ENCODE measurements at regions not wholly inside any gene's neighbourhood (a gene's known extent, or its start where the extent isn't known, plus 50 kb on each side); places are given as distances from the start of the nearest gene placed in this dataset.

DNA sequence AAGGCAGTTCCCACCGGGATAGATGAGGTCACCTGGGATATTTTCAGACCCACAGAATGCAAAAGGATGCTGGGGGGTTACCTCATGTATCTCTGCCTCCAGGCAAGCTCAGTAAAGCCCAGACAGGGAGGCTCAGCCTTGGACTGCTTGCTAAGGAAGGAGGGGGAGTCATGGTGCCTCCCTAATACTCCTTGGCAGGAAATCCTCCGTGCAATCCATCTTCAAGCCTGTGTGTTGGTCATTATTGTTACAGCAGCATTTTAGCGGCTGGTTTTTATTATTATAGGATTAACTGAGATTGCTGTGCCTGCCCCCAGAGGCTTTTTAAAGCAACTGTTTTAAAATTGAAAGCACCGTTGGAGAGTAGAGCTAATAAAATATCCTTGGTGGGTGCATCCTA lies 188.5 kb upstream of the UBL3 start:
- WGBS (ENCODE audit: insufficient coverage, low coverage, missing lambda C conversion rate) = 7% methylated on average over 3 of the region's 4 CpGs
- ATAC-seq (no peak), DNase-seq (ENCODE audit: extremely low read depth in 1 of 4, low spot score in 3 of 4) (no peak), FAIRE-seq (no peak)
- intact Hi-C loops (cut with micrococcal nuclease) (no loop called here), in situ Hi-C loops (cut with MboI) (no loop called here)
- Histone ChIP-seq H3K9ac (ENCODE audit: insufficient read depth in 1 of 2, low read depth in 2 of 2, low read length in 2 of 2) (no peak overlapping the region), H4K20me1 (replicated peaks; ENCODE audit: control insufficient read depth, insufficient read depth, low read length) (no peaks in the 10 kb centered on the region), H3K9me3 (replicated peaks; ENCODE audit: control insufficient read depth, insufficient read depth, low read depth, low read length) (no peaks in the 10 kb centered on the region), H2AFZ (ENCODE audit: low read depth, low read length) (no peak overlapping the region), H3K4me1 (replicated peaks in 1 of 2; ENCODE audit: control insufficient read depth in 2 of 2, insufficient read depth in 2 of 2, low read length in 2 of 2) (no peaks in the 10 kb centered on the region), H3K4me3 (no peak overlapping the region), H3K79me2 (ENCODE audit: control insufficient read depth, insufficient read depth, low read length) (no peaks in the 10 kb centered on the region), H3K27ac (ENCODE audit: extremely low read depth, low read depth, low read length) (no peak overlapping the region), H3K4me2 (ENCODE audit: insufficient read depth, low read length) (no peak overlapping the region), H3K27me3 (ENCODE audit: control insufficient read depth in 2 of 2, insufficient read depth in 2 of 2, low read length in 2 of 2) (peaks cover 0 to 7% of the 10 kb centered on the region in 2 experiments; a peak in 2 of 5 replicates), H3K9me1 (ENCODE audit: control insufficient read depth, insufficient read depth, low read length) (no peaks in the 10 kb centered on the region), H3K36me3 (ENCODE audit: control insufficient read depth, insufficient read depth, low read length) (no peaks in the 10 kb centered on the region)
- ChIA-PET CTCF (ENCODE audit: low intra/inter-chr PET ratio) (no interaction called here), POLR2A (no interaction called here)
- BruUV-seq (replicated peaks) = no TSS peak
- no peak for TF ChIP-seq POLR2G (IDR thresholded peaks at IDR 0.05; ENCODE audit: low read depth, low read length)
- TF ChIP-seq, protein P1, sequence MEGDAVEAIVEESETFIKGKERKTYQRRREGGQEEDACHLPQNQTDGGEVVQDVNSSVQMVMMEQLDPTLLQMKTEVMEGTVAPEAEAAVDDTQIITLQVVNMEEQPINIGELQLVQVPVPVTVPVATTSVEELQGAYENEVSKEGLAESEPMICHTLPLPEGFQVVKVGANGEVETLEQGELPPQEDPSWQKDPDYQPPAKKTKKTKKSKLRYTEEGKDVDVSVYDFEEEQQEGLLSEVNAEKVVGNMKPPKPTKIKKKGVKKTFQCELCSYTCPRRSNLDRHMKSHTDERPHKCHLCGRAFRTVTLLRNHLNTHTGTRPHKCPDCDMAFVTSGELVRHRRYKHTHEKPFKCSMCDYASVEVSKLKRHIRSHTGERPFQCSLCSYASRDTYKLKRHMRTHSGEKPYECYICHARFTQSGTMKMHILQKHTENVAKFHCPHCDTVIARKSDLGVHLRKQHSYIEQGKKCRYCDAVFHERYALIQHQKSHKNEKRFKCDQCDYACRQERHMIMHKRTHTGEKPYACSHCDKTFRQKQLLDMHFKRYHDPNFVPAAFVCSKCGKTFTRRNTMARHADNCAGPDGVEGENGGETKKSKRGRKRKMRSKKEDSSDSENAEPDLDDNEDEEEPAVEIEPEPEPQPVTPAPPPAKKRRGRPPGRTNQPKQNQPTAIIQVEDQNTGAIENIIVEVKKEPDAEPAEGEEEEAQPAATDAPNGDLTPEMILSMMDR (IDR thresholded peaks at IDR 0.05 in 2 of 3, conservative IDR thresholded peaks at IDR 0.05 in 1 of 3; ENCODE audit: insufficient read depth in 2 of 3, low read depth in 1 of 3, low read length in 3 of 3) = no peak
- TF ChIP-seq ZNF449 (CRISPR knock-in tag; IDR thresholded peaks at IDR 0.05) = no peak
- TF ChIP-seq HMGN3 (IDR thresholded peaks at IDR 0.05; ENCODE audit: borderline replicate concordance, extremely low read depth, insufficient read length, low read depth, low read length) = no peak
- no peak for TF ChIP-seq HDAC2 (IDR thresholded peaks at IDR 0.05)
- no peak for TF ChIP-seq SAFB (IDR thresholded peaks at IDR 0.05; ENCODE audit: borderline replicate concordance, low read depth, low read length)
- TF ChIP-seq NCOA4 (IDR thresholded peaks at IDR 0.05; ENCODE audit: partially characterized antibody) = no peak
- TF ChIP-seq, protein P2, sequence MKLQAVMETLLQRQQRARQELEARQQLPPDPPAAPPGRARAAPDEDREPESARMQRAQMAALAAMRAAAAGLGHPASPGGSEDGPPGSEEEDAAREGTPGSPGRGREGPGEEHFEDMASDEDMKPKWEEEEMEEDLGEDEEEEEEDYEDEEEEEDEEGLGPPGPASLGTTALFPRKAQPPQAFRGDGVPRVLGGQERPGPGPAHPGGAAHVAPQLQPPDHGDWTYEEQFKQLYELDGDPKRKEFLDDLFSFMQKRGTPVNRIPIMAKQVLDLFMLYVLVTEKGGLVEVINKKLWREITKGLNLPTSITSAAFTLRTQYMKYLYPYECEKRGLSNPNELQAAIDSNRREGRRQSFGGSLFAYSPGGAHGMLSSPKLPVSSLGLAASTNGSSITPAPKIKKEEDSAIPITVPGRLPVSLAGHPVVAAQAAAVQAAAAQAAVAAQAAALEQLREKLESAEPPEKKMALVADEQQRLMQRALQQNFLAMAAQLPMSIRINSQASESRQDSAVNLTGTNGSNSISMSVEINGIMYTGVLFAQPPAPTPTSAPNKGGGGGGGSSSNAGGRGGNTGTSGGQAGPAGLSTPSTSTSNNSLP (IDR thresholded peaks at IDR 0.05; ENCODE audit: borderline replicate concordance, low read depth, low read length) = no peak
- no peak for TF ChIP-seq KDM2B (CRISPR knock-in tag; IDR thresholded peaks at IDR 0.05)
- no peak for TF ChIP-seq CLOCK (CRISPR knock-in tag; IDR thresholded peaks at IDR 0.05; ENCODE audit: borderline replicate concordance)
- TF ChIP-seq GATAD2A (IDR thresholded peaks at IDR 0.05) = no peak
- TF ChIP-seq, protein P3, sequence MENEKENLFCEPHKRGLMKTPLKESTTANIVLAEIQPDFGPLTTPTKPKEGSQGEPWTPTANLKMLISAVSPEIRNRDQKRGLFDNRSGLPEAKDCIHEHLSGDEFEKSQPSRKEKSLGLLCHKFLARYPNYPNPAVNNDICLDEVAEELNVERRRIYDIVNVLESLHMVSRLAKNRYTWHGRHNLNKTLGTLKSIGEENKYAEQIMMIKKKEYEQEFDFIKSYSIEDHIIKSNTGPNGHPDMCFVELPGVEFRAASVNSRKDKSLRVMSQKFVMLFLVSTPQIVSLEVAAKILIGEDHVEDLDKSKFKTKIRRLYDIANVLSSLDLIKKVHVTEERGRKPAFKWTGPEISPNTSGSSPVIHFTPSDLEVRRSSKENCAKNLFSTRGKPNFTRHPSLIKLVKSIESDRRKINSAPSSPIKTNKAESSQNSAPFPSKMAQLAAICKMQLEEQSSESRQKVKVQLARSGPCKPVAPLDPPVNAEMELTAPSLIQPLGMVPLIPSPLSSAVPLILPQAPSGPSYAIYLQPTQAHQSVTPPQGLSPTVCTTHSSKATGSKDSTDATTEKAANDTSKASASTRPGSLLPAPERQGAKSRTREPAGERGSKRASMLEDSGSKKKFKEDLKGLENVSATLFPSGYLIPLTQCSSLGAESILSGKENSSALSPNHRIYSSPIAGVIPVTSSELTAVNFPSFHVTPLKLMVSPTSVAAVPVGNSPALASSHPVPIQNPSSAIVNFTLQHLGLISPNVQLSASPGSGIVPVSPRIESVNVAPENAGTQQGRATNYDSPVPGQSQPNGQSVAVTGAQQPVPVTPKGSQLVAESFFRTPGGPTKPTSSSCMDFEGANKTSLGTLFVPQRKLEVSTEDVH (IDR thresholded peaks at IDR 0.05; ENCODE audit: low read depth, partially characterized antibody) = no peak
